Activated CD4-positive, alpha-beta T cell treated with anti-CD3 and anti-CD28 coated beads, Interleukin-2, amount 50 U/mL, for 1 hour (primary cell): ENCODE measurements at regions not wholly inside any gene's neighbourhood (a gene's known extent, or its start where the extent isn't known, plus 50 kb on each side); places are given as distances from the start of the nearest gene placed in this dataset.

Source experiments
- DNase-seq: peaks from one replicate; pipeline ENCODE4 v3.0.0-alpha.2; 2020

DNA sequence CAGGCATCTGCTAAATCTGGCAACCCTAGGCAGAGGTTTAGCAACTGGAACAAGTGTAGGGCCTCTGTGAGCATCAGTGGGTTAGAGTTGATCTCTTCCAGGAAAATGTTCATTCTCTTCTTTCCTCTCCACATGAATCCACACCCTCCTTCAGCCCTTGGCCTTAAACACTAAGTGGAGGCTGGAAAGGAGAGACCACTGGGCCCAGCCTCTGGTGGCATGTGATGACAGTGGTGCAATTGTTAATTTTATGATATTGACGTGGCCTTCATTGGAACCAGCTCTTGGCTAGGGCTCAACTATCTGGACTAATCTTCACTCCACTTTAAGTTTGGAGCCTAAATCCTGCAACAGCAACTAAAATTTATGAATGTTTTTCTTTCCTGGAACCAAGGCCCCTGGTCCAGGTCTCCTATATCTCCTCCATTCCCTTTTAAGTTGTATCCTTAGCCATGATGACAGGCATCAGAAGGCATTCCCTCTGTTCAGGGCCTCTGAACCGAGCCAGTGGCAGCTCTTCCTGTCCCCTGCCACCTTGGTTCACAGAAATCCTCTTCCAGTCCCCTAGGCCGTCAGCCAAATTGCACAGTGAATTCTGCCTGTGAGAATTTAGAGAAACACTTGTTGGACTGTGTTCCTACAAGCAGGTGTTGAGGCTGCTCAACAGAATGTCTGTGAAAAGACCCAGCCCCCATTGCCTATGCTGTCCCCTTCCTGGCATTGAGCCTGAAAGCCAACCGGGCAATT lies 132.2 kb downstream of the PSMG1 start:
- DNase-seq, result no peak

DNA sequence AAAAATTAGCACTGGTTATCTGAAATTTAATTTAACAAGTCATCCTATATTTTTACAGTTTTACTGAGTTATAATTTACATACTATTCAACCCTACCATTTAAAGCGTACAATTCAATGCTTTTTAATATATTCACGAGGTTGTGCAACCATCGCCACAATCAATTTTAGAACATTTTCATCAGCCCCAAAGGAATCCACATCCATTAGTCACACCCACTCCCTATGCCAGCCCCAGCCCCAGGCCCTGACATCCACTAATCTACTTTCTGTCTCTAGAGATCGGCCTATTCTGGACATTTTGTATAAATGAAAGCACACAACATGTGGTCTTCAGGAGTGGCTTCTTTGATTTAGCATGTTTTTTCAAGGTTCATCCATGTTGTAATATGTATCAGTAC lies 134.7 kb downstream of the PSMG1 start:
- DNase-seq, result no peak

- DNase-seq, result no peak
Measured at GRCh38 chr21:39048064-39048463, 135.2 kb downstream of the PSMG1 start.

GRCh38 chr21:39047046-39047445 lies 136.2 kb downstream of the PSMG1 start:
- DNase-seq, result no peak

DNA sequence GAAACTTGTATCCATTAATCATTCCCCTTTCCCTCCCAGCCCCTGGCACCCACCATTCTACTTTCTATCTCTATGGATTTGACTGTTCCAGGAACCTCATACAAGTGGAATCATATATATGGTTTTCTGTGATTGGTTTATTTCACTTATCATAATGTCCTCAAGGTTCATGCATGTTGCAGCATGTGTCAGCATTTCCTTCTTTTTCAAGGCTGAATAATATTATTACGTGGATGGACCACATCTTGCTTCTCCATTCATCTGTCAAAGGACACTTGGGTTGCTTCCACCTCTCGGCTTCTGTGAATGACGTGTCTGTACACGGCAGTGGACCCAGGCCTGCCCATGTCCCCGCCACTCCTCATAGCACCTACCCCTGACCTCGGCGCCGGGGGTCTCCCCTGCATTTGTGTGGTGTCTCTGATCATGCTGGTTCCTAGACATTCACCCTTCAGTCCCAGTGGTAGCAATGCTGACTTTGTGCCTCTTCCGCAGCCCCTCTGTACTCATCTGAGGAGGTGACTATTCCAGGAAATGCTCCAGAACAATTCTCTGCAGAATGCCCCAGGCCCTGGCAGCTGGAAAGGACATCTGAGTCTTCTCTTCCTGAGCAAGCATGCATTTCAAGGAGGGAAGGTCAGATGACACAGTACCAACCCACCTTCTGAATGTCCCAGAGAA lies 136.9 kb downstream of the PSMG1 start:
- no peak for DNase-seq

GRCh38 chr21:39041816-39042215 lies 141.4 kb downstream of the PSMG1 start:
- DNase-seq, result no peak

DNA sequence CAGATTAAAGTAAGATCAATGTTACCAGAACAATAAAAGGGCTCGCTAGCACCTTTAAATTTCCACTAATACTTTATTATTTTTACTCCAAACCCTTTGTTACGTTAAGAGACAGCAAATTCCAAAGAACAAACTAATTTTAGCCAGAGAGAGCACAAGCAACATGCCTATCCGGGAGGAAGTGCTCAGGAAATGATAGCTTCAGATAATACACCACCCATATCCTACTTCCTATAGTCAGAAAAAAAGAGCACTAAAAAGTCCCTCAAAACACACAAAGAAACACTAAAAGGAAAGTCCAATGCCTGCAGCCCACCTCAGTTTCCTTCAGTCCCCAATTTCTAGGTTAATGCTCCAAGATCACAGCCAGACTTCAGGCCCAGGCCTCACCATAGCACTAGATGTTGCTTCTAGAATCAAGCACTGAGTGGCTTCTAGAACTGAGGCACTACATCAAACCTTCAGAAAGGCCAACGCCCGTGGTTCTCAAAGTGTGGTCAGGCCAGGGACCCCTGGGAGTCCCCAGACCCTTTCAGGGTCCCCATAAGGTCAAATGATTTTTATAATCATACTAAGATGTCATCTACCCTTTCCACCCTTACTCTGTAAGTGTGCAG lies 142.6 kb downstream of the PSMG1 start:
- DNase-seq, result no peak

GRCh38 chr21:39037807-39038405 lies 145.3 kb downstream of the PSMG1 start:
- no peak for DNase-seq

DNA sequence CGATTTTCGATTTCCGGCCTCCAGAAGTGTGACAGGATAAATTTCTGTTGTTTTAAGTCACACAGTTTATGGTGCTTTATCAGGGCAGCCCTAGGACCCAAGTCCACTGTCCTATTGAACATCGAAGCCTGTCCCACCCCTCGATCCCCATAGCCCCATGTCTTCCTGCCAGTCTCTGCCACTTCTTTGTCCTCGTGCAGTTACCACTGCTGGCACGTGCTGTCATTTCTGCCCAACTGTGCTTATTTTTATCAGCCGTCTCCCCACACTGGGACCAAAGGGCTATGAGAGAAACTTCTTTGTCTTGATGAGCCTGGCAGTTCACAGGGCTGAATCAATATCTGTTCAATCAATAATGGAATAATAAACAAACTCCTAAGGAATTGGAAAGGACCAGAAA lies 146.7 kb downstream of the PSMG1 start:
- DNase-seq, result no peak

DNA sequence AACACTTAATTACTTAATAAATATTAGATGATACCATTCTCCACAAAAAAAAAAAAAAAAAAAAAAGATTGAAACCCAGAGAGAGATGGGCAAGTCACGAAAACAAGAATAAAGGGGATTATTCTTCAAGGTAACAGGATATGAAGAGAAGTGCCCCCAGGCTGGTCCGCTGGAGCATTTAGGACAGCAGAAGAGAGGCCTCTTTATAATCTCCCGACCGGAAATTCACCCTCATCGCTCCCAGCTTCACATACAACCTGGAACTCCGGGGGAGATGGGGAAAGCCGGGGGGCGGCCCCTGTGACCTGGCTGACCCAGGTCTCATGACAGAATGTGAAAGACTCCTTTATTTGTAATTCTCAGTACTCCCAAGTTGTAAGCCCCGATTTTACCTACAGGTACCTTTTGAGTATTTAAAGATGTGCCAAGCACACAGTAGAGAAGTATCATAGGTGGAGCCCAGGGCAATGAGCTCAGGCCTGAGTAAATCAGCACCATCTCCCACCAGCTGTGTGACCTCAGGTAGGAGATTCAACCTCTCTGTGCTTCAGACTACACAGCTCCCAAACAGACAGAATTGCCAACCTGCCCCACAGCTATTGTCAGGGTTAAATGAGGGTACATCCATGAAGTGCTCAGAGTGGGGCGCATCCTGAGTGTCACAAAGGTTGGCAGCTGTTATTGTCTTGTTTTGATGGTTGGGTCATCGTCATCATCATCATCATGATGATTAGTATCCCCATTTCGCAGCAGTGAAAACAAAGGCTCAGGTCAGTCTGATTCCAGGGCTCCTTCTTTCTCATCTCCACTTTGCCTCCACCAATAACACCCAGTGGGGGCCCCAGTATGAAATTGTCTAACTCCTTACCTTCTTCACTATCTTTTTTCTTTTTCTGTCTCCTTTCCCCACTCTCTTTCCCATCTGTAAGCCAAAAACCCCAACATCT lies 148.4 kb downstream of the PSMG1 start:
- DNase-seq, result no peak

GRCh38 chr21:39033878-39034589 lies 149.2 kb downstream of the PSMG1 start:
- DNase-seq, result no peak

GRCh38 chr21:39029900-39030884 lies 153.1 kb downstream of the PSMG1 start:
- no peak for DNase-seq

GRCh38 chr21:39029086-39029755 lies 154.0 kb downstream of the PSMG1 start:
- no peak for DNase-seq

DNA sequence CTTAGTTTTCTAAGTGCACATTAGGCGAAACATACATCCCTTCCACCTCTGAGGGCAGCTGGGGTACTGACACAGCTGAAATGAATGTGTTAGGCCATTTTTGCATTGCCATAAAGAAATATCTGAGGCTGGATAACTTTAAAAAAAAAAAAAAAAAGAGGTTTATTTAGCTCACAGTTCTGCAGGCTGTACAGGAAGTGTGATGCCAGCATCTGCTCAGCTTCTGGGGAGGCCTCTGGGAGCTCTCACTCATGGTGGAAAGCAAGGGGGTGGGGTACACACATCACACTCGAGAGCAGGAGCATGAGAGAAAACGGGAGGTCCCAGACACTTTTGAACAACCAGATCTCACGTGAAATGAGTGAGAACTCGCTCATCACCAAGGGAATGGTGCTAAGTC lies 158.1 kb downstream of the PSMG1 start:
- no peak for DNase-seq

GRCh38 chr21:39024538-39024937 lies 158.7 kb downstream of the PSMG1 start:
- no peak for DNase-seq

- DNase-seq, result no peak
Measured at GRCh38 chr21:39022863-39023693, 160.2 kb downstream of the PSMG1 start.

DNA sequence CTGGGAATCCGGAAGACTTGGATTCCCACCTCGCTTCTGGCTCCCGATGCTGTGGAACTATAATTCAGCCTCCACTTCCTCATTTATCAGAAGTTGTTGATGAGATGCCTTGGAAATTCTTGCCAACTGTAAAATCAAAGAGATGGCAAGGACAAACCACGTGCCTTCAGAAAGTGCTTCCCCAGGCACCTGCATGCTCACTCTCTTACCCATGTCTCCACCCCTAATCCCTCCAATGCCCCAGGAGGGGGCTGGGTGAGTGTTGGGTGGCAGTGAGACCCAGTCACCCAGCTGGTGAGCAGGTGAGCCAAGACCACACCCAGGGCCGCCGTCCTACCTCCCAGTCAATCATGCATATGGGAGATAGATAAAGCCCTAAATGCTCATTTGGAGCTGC lies 160.8 kb downstream of the PSMG1 start:
- DNase-seq, result no peak

DNA sequence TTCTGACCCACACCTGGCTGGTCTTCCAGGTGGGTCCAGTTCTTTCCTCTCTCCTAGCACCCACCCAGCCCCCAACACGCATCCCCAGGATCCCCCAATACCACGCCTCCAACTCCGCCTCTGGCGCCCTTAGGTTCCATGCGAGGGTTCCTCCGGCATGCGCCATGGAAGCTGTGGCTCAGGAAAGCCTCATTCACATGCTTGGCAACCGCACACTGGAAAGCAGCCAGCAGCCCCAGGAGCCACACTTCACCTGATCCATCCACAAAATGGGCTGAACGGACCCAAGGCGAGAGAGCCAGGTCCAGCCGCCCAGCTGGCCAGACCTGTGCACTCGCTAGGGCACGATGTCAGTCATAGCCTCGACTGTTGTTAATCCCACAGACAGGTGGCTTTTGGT lies 161.2 kb downstream of the PSMG1 start:
- no peak for DNase-seq

DNA sequence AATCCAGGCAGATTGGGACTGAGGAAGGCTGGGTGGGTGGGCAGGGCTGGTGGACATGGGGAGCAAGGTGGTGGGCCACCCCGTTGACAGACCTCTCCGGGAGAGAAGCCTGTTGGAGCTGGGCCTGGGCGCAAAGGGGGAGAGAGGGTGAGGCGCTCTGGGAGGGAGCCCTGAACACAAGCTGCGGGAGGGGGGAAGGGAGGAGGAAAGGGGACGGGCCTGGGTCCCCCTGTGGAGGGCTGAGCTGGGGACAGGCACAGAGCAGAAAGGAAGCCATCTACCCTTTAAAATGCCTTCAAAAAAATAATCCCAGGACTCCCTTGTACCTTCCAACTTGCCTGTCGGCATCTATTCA lies 161.8 kb downstream of the PSMG1 start:
- DNase-seq, result no peak
